Activated CD8-positive, alpha-beta memory T cell treated with anti-CD3 and anti-CD28 coated beads for 36 hours (primary cell): ENCODE measurements at regions not wholly inside any gene's neighbourhood (a gene's known extent, or its start where the extent isn't known, plus 50 kb on each side); places are given as distances from the start of the nearest gene placed in this dataset.

Source experiments
- CTCF ChIA-PET: fragments of 350-600 bp; sonication (Branson Sonifier 250); formaldehyde crosslinking; loops from one replicate; lab custom pipeline; 2021; ENCODE audit warnings: antibody characterized with exemption; lab: Charles Lee
- POLR2A ChIA-PET: fragments of 350-600 bp; sonication (Branson Sonifier 250); formaldehyde crosslinking; loops from one replicate; lab custom pipeline; 2021; ENCODE audit warnings: antibody characterized with exemption; lab: Charles Lee

GRCh38 chr18:25962919-25963318, 127.5 kb downstream of the SS18 start:
- ChIA-PET CTCF (no interaction called here), POLR2A (no interaction called here)

DNA sequence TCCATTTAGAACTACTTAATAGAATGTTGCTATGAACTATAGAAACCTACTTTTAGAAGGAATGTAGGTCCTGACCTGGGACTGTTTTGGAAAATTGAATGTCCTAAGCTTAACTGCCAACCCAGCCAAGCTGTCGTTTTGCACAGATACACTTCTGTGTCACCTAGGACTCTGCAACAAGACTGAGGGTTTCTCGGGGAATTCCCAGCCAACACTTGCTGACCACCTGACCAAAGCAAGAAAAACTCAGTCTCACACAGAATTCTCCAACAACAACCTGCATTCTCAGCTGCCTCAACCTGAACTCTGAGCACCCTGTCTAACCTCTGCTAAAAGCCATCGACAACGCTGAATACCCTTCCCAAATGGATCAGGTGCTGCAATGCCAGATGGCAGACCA, 128.2 kb downstream of the SS18 start:
- POLR2A ChIA-PET = no interaction called here
- CTCF ChIA-PET = no interaction called here

GRCh38 chr18:25957017-25957416, 133.4 kb downstream of the SS18 start:
- ChIA-PET CTCF (no interaction called here), POLR2A (no interaction called here)

- ChIA-PET POLR2A (no interaction called here), CTCF (no interaction called here)
Observed at GRCh38 chr18:25953111-25953510, 137.3 kb downstream of the SS18 start.

- ChIA-PET CTCF (no interaction called here), POLR2A (no interaction called here)
Observed at GRCh38 chr18:25950321-25950720, 140.1 kb downstream of the SS18 start.

- ChIA-PET CTCF (no interaction called here), POLR2A (no interaction called here)
Observed at GRCh38 chr18:25946540-25946939, 143.9 kb downstream of the SS18 start.

- CTCF ChIA-PET = no interaction called here
- POLR2A ChIA-PET = no interaction called here
Observed at GRCh38 chr18:25935356-25935755, 155.1 kb downstream of the SS18 start.

DNA sequence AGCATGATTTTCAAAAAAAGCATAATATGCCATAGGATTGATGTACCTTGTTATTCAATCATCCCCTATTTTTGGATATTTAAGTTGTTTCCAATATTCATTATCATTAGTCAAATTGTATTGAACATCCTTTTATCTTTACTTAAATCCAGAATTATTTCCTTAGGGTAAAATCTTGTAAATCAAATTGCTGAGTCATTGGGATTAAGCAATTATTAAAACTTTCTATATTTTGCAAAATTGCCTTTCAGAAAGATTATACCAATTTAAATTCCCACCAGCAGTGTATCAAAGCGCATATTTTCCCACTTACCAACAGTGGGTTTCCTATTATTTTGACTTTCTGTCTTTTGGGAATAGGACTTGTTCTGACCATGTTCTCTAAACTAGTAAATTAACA, 159.3 kb downstream of the SS18 start:
- ChIA-PET POLR2A (no interaction called here), CTCF (no interaction called here)

DNA sequence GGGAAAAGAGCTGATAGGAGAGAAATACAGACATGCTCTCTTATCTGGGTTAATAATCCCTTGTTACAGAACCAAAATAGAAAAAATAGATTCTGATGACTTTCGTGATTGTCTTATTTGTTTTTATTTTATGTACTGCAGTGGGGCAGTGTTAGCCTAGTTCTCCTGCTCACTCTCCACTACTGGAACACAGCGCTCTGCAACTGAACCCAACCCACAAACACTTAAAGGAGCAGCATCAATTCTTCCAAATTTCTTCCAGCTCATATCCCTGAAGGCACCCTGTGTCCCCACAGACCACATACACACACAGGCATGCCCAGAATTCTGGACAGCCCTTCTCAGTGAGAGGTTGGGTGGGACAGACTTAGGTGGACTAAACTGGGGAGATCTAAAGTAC, 160.6 kb downstream of the SS18 start:
- CTCF ChIA-PET = interaction anchor here (0.5 kb wide), 1 partner anchor 408 kb away, joined by 4 read pairs; no protein-coding TSS in a partner anchor

DNA sequence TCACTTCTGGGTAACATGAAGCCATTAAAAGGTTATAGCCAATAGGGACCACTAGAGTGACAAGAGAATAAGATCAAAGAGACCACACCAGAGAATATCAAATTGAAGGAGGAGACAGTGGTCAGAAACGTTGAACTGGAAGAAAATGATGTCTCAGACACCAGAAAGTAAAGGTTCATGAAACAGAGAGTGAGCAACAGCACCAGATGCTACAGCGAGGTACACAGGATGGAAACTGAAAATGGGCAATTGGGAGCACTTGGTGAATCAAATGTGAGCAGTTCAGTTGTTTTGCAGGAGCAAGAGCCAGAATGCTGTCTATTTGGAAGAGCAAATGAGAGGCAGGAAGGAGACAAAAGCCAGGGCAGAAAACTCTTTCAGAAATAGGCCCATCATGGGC, 162.6 kb downstream of the SS18 start:
- POLR2A ChIA-PET = no interaction called here
- CTCF ChIA-PET = no interaction called here

More for the DNA sequence above, 160.6 kb downstream of the SS18 start:
- POLR2A ChIA-PET = no interaction called here

- POLR2A ChIA-PET = no interaction called here
- CTCF ChIA-PET = no interaction called here
Observed at GRCh38 chr18:25923193-25923592, 167.2 kb downstream of the SS18 start.

- POLR2A ChIA-PET = interaction anchor here (0.7 kb wide), 1 partner anchor 305 kb away, joined by 3 read pairs; no protein-coding TSS in a partner anchor
- CTCF ChIA-PET = interaction anchor here (0.6 kb wide), 1 partner anchor 435 kb away, joined by 3 read pairs; no protein-coding TSS in a partner anchor
Observed at GRCh38 chr18:25921677-25922421, 168.6 kb downstream of the SS18 start.

GRCh38 chr18:25915907-25916306, 174.5 kb downstream of the SS18 start:
- ChIA-PET POLR2A (no interaction called here), CTCF (no interaction called here)

DNA sequence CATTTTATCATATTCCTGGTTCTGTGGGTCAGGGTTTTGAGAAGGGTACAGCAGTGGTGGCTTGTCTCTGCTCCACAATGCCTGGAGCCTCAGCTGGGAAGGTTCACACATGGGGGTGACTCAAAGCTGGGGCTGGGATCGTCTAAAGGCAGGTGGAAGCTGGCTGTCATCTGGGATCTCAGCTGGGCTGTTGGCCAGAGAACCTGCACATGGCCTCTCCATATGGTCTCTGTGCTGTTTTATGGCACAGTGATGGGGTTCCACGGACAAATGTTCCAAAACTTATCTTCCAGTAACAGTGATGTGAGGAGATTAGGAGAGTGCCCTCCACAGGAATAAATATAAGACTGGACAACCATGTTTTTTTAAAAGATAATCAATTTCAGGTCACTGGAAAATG, 191.4 kb downstream of the SS18 start:
- ChIA-PET POLR2A (no interaction called here), CTCF (no interaction called here)

- ChIA-PET CTCF (no interaction called here), POLR2A (no interaction called here)
Observed at GRCh38 chr18:25896956-25897355, 193.5 kb downstream of the SS18 start.

- CTCF ChIA-PET = no interaction called here
- POLR2A ChIA-PET = no interaction called here
Observed at GRCh38 chr18:25896178-25896780, 194.1 kb downstream of the SS18 start.

GRCh38 chr18:25895518-25895917, 194.9 kb downstream of the SS18 start:
- ChIA-PET CTCF (no interaction called here), POLR2A (no interaction called here)

- ChIA-PET POLR2A (no interaction called here), CTCF (no interaction called here)
Observed at GRCh38 chr18:25886283-25886682, 204.1 kb downstream of the SS18 start.

GRCh38 chr18:25883091-25883490, 207.3 kb downstream of the SS18 start:
- ChIA-PET POLR2A (no interaction called here), CTCF (no interaction called here)

DNA sequence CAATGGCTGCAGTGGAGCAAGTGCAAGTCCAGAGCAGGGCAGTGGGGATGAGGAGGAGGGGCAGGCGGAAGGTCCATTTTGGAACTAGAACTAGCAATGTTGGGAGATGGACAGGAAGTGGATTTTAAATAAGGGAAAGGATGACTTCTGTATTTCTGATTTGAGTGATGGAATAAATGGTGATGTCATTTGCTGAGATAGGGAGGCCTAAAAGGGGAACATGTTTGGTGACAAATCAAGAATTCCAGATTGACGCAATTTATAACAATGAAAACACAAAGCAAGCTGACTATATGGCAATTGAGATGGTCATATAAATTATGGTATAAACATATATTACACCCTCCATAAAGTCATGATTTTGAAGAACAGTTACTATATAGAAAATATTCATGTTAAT, 209.3 kb downstream of the SS18 start:
- ChIA-PET POLR2A (no interaction called here), CTCF (no interaction called here)

DNA sequence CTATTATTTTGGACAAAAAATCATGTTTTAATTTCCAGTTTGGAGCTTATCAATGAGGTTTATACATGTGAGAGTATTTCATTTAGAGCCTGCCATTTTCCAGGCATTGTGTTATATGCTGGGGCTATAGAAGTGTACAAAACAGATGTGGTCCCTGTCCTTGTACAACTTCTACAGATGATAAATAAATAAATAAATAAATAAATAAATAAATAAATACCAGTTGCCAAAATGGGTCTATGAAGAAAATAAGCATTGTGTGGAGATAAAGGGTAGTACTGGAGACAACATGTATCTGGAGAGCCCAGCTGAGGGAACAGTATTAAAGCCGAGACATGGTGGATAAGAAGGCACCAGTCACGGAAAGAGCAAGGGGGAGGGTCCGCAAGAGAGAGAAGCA, 210.0 kb downstream of the SS18 start:
- CTCF ChIA-PET = no interaction called here
- POLR2A ChIA-PET = no interaction called here
